ENCODE measurements at regions not wholly inside any gene's neighbourhood (a gene's known extent, or its start where the extent isn't known, plus 50 kb on each side); places are given as distances from the start of the nearest gene placed in this dataset.
"Not testable (repeated sequence)": the region's sequence is repeated elsewhere in the genome, so short reads cannot be mapped to it uniquely, and the experiment has no call there.

GRCh38 chr5:11392-11791 is 80.6 kb upstream of the PLEKHG4B start:
- DNase-seq (ENCODE audit: insufficient read length, low spot score); FAIRE-seq: not testable (repeated sequence)

DNA sequence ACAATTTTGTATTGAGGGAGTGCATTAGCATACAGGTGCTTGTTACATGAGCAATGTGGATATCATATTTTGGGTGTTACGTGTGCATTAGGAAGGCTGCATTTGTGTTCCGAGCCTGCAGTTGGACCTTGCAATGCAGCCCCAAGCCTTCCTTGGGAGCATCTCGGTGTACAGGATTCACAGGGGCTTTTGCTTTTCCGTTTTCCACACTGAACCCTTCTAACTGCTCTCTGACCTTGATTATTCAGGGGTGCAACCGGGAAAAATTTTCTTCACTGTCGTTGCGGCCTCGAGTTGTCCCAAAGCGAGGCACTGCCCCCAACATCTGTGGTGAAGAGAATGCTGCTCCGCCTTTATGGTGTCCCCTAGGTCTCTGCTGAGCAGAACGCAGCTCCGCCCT is 80.1 kb upstream of the PLEKHG4B start:
- no peak for FAIRE-seq
- TF ChIP-seq CTCF (IDR thresholded peaks at IDR 0.05; ENCODE audit: insufficient read depth, missing control alignments) = no peak
- DNase-seq (ENCODE audit: insufficient read length, low spot score) = no peak

- no peak for TF ChIP-seq CTCF (IDR thresholded peaks at IDR 0.05; ENCODE audit: insufficient read depth, missing control alignments)
- DNase-seq (ENCODE audit: insufficient read length, low spot score) = no peak
- no peak for FAIRE-seq
Measured at GRCh38 chr5:13234-13633, 78.7 kb upstream of the PLEKHG4B start.

- DNase-seq (ENCODE audit: insufficient read length, low spot score); FAIRE-seq: not testable (repeated sequence)
Measured at GRCh38 chr5:14676-15075, 77.3 kb upstream of the PLEKHG4B start.

GRCh38 chr5:20276-20675 is 71.7 kb upstream of the PLEKHG4B start:
- DNase-seq (ENCODE audit: insufficient read length, low spot score); FAIRE-seq: not testable (repeated sequence)

DNA sequence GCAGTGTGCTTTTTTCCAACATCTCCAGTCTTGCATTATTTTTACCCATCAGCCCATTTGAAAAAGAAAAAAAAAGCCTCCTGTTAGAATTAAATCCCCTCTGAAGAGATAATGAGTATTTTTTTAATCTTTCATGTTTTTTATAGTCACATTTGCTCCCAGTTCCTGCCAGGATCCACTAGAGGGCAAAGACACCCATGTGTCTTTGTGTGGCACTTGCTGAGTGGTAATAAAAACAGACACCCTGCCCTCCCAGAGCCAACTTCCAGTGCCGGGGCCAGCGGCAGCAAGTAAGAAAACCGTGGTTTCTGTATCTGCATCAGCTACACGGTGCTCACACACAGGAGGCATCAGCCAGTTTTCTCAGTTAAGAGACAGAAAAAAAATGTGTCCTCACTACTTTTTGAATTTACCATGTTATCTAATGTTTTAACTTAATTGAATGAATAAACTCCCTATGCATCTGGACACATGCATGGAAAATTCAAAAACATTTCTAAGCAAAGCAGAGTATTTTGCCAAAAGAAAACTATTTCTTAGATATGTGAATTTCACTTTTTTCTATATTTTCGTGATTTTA is 70.2 kb upstream of the PLEKHG4B start:
- TF ChIP-seq CTCF (IDR thresholded peaks at IDR 0.05; ENCODE audit: insufficient read depth, missing control alignments) = peak; percentile 41
- DNase-seq (ENCODE audit: insufficient read length, low spot score) (no peak), FAIRE-seq (no peak)

- not testable (repeated sequence) for FAIRE-seq; DNase-seq (ENCODE audit: insufficient read length, low spot score)
Measured at GRCh38 chr5:23907-24306, 68.1 kb upstream of the PLEKHG4B start.

- not testable (repeated sequence) for DNase-seq (ENCODE audit: insufficient read length, low spot score); FAIRE-seq
Measured at GRCh38 chr5:25067-25466, 66.9 kb upstream of the PLEKHG4B start.

DNA sequence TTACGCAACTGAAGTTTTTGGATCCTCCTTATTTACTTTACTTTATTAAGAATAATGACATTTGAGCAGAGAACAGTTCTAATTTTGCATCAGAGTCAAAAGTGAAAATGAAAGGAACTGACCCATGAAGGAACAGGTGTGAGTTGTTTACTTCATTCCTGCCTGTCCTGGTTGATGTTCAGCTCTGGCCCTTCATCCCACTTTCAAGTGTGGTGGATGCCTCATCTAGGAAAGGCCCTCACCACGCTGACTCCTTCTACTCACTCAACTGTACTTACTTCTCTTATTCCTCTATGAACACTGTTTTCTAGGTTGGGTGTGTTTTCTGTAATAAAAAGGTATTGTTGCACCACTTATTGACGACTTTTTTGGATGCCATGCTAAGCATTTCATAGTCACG is 61.8 kb upstream of the PLEKHG4B start:
- DNase-seq (ENCODE audit: insufficient read length, low spot score) = no peak
- no peak for TF ChIP-seq CTCF (IDR thresholded peaks at IDR 0.05; ENCODE audit: insufficient read depth, missing control alignments)
- no peak for FAIRE-seq

DNA sequence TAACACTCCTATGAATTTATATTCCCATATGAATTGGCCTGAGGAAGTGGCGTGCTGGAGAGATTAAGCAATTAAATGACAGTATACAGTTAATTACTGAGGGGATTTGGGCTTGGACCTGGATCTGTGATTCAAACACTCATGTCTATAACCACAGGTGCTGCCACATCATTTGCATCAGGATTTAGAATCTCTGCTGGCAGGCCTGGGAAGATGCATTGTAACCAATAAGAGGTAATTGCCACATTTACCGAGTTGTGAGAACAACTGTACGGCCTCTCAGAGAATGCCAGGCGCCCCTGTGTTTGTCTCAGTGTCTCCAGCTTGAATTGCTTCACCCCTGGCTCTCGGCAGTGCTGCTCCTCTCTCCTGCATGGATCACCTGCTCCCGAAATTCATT is 61.4 kb upstream of the PLEKHG4B start:
- DNase-seq (ENCODE audit: insufficient read length, low spot score); FAIRE-seq: not testable (repeated sequence)

DNA sequence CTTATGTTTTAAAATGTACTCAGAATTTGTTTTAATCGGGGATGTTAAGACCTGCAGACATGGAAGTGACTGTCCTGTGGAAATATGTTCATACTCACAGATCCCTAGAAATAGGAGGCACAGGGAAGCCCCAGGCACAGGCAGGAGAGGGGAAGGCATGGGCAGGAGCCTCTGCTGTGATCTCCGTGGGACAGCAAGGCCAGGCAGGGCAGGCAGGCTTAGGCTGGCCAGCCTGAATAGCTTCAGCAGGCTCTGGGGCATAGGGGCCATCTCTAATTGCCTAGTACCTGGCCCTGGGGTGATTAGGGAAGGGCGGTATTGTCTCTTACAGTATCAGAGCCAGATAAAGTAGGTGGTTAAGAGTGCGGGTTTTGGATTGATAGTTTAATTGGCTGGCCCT is 59.8 kb upstream of the PLEKHG4B start:
- FAIRE-seq (no peak), DNase-seq (ENCODE audit: insufficient read length, low spot score) (no peak)
- no peak for TF ChIP-seq CTCF (IDR thresholded peaks at IDR 0.05; ENCODE audit: insufficient read depth, missing control alignments)

DNA sequence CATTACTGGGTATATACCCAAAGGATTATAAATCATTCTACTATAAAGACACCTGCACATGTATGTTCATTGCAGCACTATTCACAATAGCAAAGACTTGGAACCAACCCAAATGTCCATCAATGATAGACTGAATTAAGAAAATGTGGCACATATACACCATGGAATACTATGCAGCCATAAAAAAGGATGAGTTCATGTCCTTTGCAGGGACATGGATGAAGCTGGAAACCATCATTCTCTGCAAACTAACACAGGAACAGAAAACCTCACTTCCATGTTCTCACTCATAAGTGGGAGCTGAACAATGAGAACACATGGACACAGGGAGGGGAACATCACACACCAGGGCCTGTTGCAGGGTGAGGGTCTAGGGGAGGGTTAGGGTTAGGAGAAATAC is 56.4 kb upstream of the PLEKHG4B start:
- not testable (repeated sequence) for FAIRE-seq; DNase-seq (ENCODE audit: insufficient read length, low spot score)

- FAIRE-seq; DNase-seq (ENCODE audit: insufficient read length, low spot score): not testable (repeated sequence)
Measured at GRCh38 chr5:37207-37606, 54.8 kb upstream of the PLEKHG4B start.

Measured in D721Med (cell line).